ENCODE measurements at regions not wholly inside any gene's neighbourhood (a gene's known extent, or its start where the extent isn't known, plus 50 kb on each side); places are given as distances from the start of the nearest gene placed in this dataset.

DNA sequence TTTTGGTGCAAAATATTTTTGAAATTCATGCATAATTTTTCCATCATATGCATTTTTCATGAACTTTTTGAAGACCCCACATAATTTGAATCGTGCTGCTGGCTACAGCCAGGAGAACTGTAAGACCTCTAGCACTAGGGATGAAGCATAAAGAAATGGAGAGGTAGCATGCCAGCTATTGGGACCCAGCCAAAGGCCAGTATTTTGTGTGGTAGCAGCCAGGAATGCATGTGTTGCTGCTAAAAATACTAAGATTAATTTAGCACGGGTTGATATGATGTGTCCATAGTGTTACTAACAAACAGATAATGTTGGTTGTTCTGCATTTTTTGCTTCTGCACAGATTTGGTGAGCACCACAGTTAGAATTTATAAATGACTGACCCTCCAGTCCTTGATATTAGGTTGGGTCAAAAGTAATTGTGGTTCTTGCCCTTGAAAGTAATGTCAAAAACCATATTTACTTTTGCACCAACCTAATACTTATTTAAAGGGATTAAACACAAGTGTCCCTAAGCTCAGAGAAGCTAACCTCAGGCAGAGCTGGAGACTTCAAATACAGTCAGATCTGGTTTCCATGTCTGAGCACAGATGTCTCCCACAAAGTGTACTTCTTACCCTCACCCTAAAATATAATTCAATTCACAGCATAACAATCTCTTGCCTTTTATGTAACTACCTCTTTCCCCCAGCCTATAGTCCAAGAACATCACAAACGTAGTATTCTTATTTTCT, 54.1 kb upstream of the NPSR1 start:
- DNase-seq (ENCODE audit: low read depth in 3 of 3), result no peak

Data from stimulated activated CD4-positive, alpha-beta T cell treated with anti-CD3 and anti-CD28 coated beads, TNF-alpha, amount 100 ng/mL, for 24 hours (primary cell).